GM12878 (cell line): ENCODE measurements at regions not wholly inside any gene's neighbourhood (a gene's known extent, or its start where the extent isn't known, plus 50 kb on each side); places are given as distances from the start of the nearest gene placed in this dataset.

Source experiments
- ATAC-seq: fragments of 200-7000 bp; cut with Tn5 transposase; 3 replicates; pipeline ENCODE4 v1.9.1; 2020; ENCODE audit warnings: mild to moderate bottlenecking, moderate library complexity
- BruUV-seq: library from RNA; stranded (reverse); fragments of 400-500 nt; replicated peaks from 2 replicates; lab custom pipeline; 2021; lab: Mats Ljungman, UMichigan
- CTCF ChIA-PET: fragments of 300-600 bp; sonication (Branson Sonifier 250); formaldehyde crosslinking; extraction: SDS; loops from one replicate; lab custom pipeline; 2021; ENCODE audit warnings: inconsistent platforms; lab: Yijun Ruan, JAX
- POLR2A ChIA-PET: fragments of 350-600 bp; formaldehyde crosslinking; extraction: SDS; loops from one replicate; lab custom pipeline; 2021; ENCODE audit warnings: inconsistent platforms; lab: Charles Lee
- RAD21 ChIA-PET: fragments of 300-600 bp; sonication (Branson Sonifier 250); formaldehyde crosslinking; loops from one replicate; lab custom pipeline; 2023; ENCODE audit warnings: antibody characterized with exemption; ENCODE audit not compliant: unreplicated experiment; lab: Charles Lee
- SMC1A ChIA-PET: fragments of 300-600 bp; sonication (Branson Sonifier 250); formaldehyde crosslinking; loops from one replicate; lab custom pipeline; 2023; ENCODE audit not compliant: unreplicated experiment, uncharacterized antibody; lab: Charles Lee
- DNase-seq: peaks from one replicate; pipeline ENCODE4 v3.0.0-alpha.2; 2011; ENCODE audit warnings: low read depth, low spot score
- FAIRE-seq: peaks from 3 replicates; lab custom pipeline; 2011; peaks lifted over from hg19 to GRCh38; lab: Jason Lieb, UNC
- H2AFZ ChIP-seq: 2 replicates; pipeline ENCODE4 v1.6.0; 2011; ENCODE audit warnings: low read depth, low read length, control low read depth; ENCODE audit not compliant: control insufficient read depth
- H3K27ac ChIP-seq: 2 replicates; pipeline ENCODE4 v1.5.1; 2011; ENCODE audit warnings: control low read depth; ENCODE audit not compliant: control insufficient read depth, insufficient read depth
- H3K27me3 ChIP-seq, 2 experiments: replicated peaks in 1 of 2; 2 replicates each; pipeline versions ENCODE4 v1.6.0 to v1.6.1; 2011; ENCODE audit warnings: low read length in 1 of 2; ENCODE audit not compliant: control insufficient read depth in 2 of 2, insufficient read depth in 2 of 2
- H3K36me3 ChIP-seq, 2 experiments: 2 replicates each; pipeline ENCODE4 v1.5.1; 2011; ENCODE audit warnings: low read length in 1 of 2; ENCODE audit not compliant: control insufficient read depth in 2 of 2, insufficient read depth in 2 of 2
- H3K4me1 ChIP-seq: 2 replicates; pipeline ENCODE4 v1.6.1; 2011; ENCODE audit warnings: mild to moderate bottlenecking, low read length, moderate library complexity, mixed read lengths; ENCODE audit not compliant: control insufficient read depth, insufficient read depth
- H3K4me2 ChIP-seq: 2 replicates; pipeline ENCODE4 v1.6.0; 2011; ENCODE audit warnings: control low read depth; ENCODE audit not compliant: control insufficient read depth, insufficient read depth
- H3K4me3 ChIP-seq: fragments of 200-600 bp; sonication (generic); 2 replicates; pipeline ENCODE4 v1.5.1; 2016
- H3K79me2 ChIP-seq: 2 replicates; pipeline ENCODE4 v1.6.0; 2011; ENCODE audit warnings: low read length; ENCODE audit not compliant: control insufficient read depth, insufficient read depth
- H3K9ac ChIP-seq: 2 replicates; pipeline ENCODE4 v1.8.0; 2011; ENCODE audit warnings: low read length, control low read depth, mixed read lengths; ENCODE audit not compliant: control insufficient read depth, insufficient read depth
- H3K9me3 ChIP-seq: replicated peaks from 3 replicates; pipeline ENCODE4 v1.5.1; 2011; ENCODE audit warnings: mild to moderate bottlenecking, low read length; ENCODE audit not compliant: control insufficient read depth, insufficient read depth
- H4K20me1 ChIP-seq: 2 replicates; pipeline ENCODE4 v1.6.0; 2011; ENCODE audit not compliant: control insufficient read depth, insufficient read depth
- BRCA1 ChIP-seq: IDR thresholded peaks from 2 replicates; pipeline ENCODE4 v1.6.1; 2011; ENCODE audit warnings: low read depth, low read length, improper control_type of control experiment
- CREM ChIP-seq: IDR thresholded peaks from 2 replicates; pipeline ENCODE4 v1.6.1; 2014; ENCODE audit warnings: antibody characterized with exemption, low read depth
- CTCF ChIP-seq, 3 experiments: IDR thresholded peaks in 2 of 3; conservative IDR thresholded peaks in 1 of 3; 2 replicates each; pipeline ENCODE4 v1.5.1; 2011; ENCODE audit warnings: low read depth in 3 of 3, low read length in 3 of 3, mild to moderate bottlenecking in 3 of 3, control low read depth in 2 of 3, moderate library complexity in 2 of 3, inconsistent platforms in 1 of 3, mixed read lengths in 1 of 3; ENCODE audit not compliant: control insufficient read depth in 2 of 3, insufficient read depth in 1 of 3; ENCODE audit errors: extremely low read depth in 1 of 3
- E2F4 ChIP-seq: IDR thresholded peaks from 2 replicates; pipeline ENCODE4 v1.6.1; 2012; ENCODE audit warnings: low read depth, low read length, improper control_type of control experiment
- ELK1 ChIP-seq: IDR thresholded peaks from 2 replicates; pipeline ENCODE4 v1.6.1; 2012; ENCODE audit warnings: low read depth, low read length, improper control_type of control experiment
- EZH2 ChIP-seq: IDR thresholded peaks from 2 replicates; pipeline ENCODE4 v1.6.1; 2012; ENCODE audit warnings: low read depth, mild to moderate bottlenecking, control low read depth, inconsistent platforms, low read length, borderline replicate concordance; ENCODE audit not compliant: control insufficient read depth
- FOS ChIP-seq: IDR thresholded peaks from 3 replicates; pipeline ENCODE4 v1.6.1; 2011; ENCODE audit warnings: borderline replicate concordance; ENCODE audit not compliant: insufficient read length; ENCODE audit errors: extremely low read depth
- HDAC6 ChIP-seq: fragments of 200-600 bp; sonication (generic); IDR thresholded peaks from one replicate; pipeline ENCODE4 v1.8.0; 2017; ENCODE audit warnings: antibody characterized with exemption; ENCODE audit not compliant: unreplicated experiment
- JUND ChIP-seq: IDR thresholded peaks from 2 replicates; pipeline ENCODE4 v1.6.1; 2012; ENCODE audit warnings: low read depth, mild to moderate bottlenecking, low read length, improper control_type of control experiment, moderate library complexity
- MXI1 ChIP-seq: fragments of 150-350 bp; IDR thresholded peaks from 2 replicates; pipeline ENCODE4 v1.6.1; 2011; ENCODE audit warnings: low read depth, mild to moderate bottlenecking, inconsistent platforms, low read length, improper control_type of control experiment
- PML ChIP-seq: IDR thresholded peaks from 2 replicates; pipeline ENCODE4 v1.6.1; 2012; ENCODE audit warnings: low read length, inconsistent platforms
- POLR2AphosphoS2 ChIP-seq: IDR thresholded peaks from 2 replicates; pipeline ENCODE4 v1.6.1; 2011; ENCODE audit warnings: low read depth, mild to moderate bottlenecking, low read length, improper control_type of control experiment, moderate library complexity
- POU2F2 ChIP-seq: IDR thresholded peaks from 3 replicates; pipeline ENCODE4 v1.6.1; 2011; ENCODE audit warnings: low read depth, mild to moderate bottlenecking, low read length, borderline replicate concordance
- RAD21 ChIP-seq: IDR thresholded peaks from 2 replicates; pipeline ENCODE4 v1.6.1; 2011; ENCODE audit warnings: mild to moderate bottlenecking, low read depth, low read length, moderate library complexity; ENCODE audit not compliant: insufficient read depth
- SIN3A ChIP-seq: IDR thresholded peaks from 2 replicates; pipeline ENCODE4 v1.6.1; 2012; ENCODE audit warnings: low read depth, low read length, improper control_type of control experiment
- SRF ChIP-seq, 2 experiments: IDR thresholded peaks; 2 replicates each; pipeline ENCODE4 v1.6.1; 2011; ENCODE audit warnings: low read depth in 2 of 2, low read length in 2 of 2, mild to moderate bottlenecking in 1 of 2, moderate library complexity in 1 of 2
- STAT1 ChIP-seq: fragments of 450-650 bp; conservative IDR thresholded peaks from 2 replicates; pipeline ENCODE4 v1.6.1; 2014; ENCODE audit warnings: antibody characterized with exemption, mild to moderate bottlenecking
- SUPT20H ChIP-seq: IDR thresholded peaks from 2 replicates; pipeline ENCODE4 v1.6.1; 2011; ENCODE audit warnings: low read depth, mild to moderate bottlenecking, low read length, moderate library complexity, borderline replicate concordance; ENCODE audit not compliant: control insufficient read depth
- TCF3 ChIP-seq: IDR thresholded peaks from 2 replicates; pipeline ENCODE4 v1.6.1; 2012; ENCODE audit warnings: low read depth, mild to moderate bottlenecking, low read length, borderline replicate concordance; ENCODE audit not compliant: insufficient read depth
- YY1 ChIP-seq: IDR thresholded peaks from 2 replicates; pipeline ENCODE4 v1.6.1; 2011; ENCODE audit warnings: low read depth, mild to moderate bottlenecking, low read length
- WGBS: methylation state at CpG from one replicate; pipeline ENCODE4 v1.1.6; 2016; ENCODE audit warnings: low lambda C conversion rate; ENCODE audit not compliant: insufficient replicate concordance, insufficient coverage; ENCODE audit errors: missing lambda C conversion rate; 5-methylcytosine and 5-hydroxymethylcytosine counted together
- in situ Hi-C: fragments of 300-500 bp; cut with MboI; formaldehyde crosslinking; loops from 9 replicates; pipeline ENCODE4 v1.14.3; 2018; ENCODE audit warnings: mixed read lengths
- intact Hi-C: fragments of 100-400 bp; cut with micrococcal nuclease; formaldehyde crosslinking; loops from one replicate; pipeline ENCODE4 v1.14.2; 2022; ENCODE audit not compliant: unreplicated experiment

- no peak overlapping the region for H3K9ac ChIP-seq
- ChIA-PET CTCF (no interaction called here), RAD21 (no interaction called here), SMC1A (no interaction called here), POLR2A (no interaction called here)
- intact Hi-C loops (no loop called here), in situ Hi-C loops (no loop called here)
- BruUV-seq = no TSS peak
- H3K36me3 ChIP-seq = no peaks in the 10 kb centered on the region
- H3K4me3 ChIP-seq = no peak overlapping the region
- H2AFZ ChIP-seq = no peak overlapping the region
- H3K27ac ChIP-seq = no peak overlapping the region
- H3K9me3 ChIP-seq = no peaks in the 10 kb centered on the region; the same call in 2 of the 3 replicates
- 22% methylated on average over 6 of the region's 6 CpGs for WGBS
- no peak overlapping the region for H3K4me2 ChIP-seq
- H4K20me1 ChIP-seq = no peaks in the 10 kb centered on the region
- H3K4me1 ChIP-seq = no peaks in the 10 kb centered on the region
- TF ChIP-seq HDAC6 = no peak
- TF ChIP-seq ELK1 = no peak
- TF ChIP-seq SRF (IDR thresholded peaks at IDR 0.05; ENCODE audit: low read depth in 2 of 2, low read length in 2 of 2) = no peak
- TF ChIP-seq STAT1 = no peak
- TF ChIP-seq YY1 = no peak
- TF ChIP-seq SUPT20H = no peak
- no peak for TF ChIP-seq FOS
- TF ChIP-seq POU2F2 = no peak
- no peak for TF ChIP-seq EZH2
- TF ChIP-seq BRCA1 = no peak
- TF ChIP-seq MXI1 = no peak
- no peak for TF ChIP-seq POLR2AphosphoS2
- TF ChIP-seq RAD21 = no peak
- TF ChIP-seq PML = no peak
- no peak for TF ChIP-seq TCF3
- TF ChIP-seq E2F4 = no peak
- no peak for TF ChIP-seq JUND
- no peak for TF ChIP-seq CREM
- no peak for TF ChIP-seq CTCF (IDR thresholded peaks at IDR 0.05 in 2 of 3, conservative IDR thresholded peaks at IDR 0.05 in 1 of 3; ENCODE audit: control insufficient read depth in 2 of 3, extremely low read depth in 1 of 3, insufficient read depth in 1 of 3, low read depth in 3 of 3, low read length in 3 of 3)
- TF ChIP-seq SIN3A = no peak
- H3K79me2 ChIP-seq = no peaks in the 10 kb centered on the region
- no peak for DNase-seq
- no peak for ATAC-seq
- H3K27me3 ChIP-seq = no peaks in the 10 kb centered on the region
- no peak for FAIRE-seq
Observed at GRCh38 chr16:6113749-6114148, 1016.2 kb upstream of the EEF2KMT start.
